CD4-positive, alpha-beta T cell treated with Interleukin-6 at 100 ng/mL for 8 hours (primary cell): ENCODE measurements at regions not wholly inside any gene's neighbourhood (a gene's known extent, or its start where the extent isn't known, plus 50 kb on each side); places are given as distances from the start of the nearest gene placed in this dataset.

ENCODE experiments used
- DNase-seq: peaks from one replicate; pipeline ENCODE4 v3.0.0-alpha.2; 2020; ENCODE audit warnings: mixed read lengths, low spot score

DNA sequence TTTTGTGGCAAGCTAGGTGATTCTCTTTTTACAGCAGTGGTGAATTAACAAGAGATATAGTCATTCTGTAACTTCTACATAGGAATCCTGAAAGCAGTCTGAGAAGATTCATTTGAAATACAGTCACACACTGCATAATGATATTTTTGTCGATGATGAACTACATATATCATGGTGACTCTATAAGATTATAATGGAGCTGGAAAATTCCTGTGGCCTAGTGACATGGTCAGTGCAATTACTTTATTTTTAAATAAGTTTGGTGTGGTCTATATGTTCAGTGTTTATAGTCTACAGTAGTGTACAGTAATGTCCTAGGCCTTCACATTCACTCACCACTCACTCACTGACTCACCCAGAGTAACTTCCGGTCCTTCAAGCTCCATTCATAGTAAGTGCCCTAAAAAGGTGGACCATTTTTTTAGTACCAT is 511.4 kb upstream of the MCTP2 start:
- DNase-seq, result no peak

DNA sequence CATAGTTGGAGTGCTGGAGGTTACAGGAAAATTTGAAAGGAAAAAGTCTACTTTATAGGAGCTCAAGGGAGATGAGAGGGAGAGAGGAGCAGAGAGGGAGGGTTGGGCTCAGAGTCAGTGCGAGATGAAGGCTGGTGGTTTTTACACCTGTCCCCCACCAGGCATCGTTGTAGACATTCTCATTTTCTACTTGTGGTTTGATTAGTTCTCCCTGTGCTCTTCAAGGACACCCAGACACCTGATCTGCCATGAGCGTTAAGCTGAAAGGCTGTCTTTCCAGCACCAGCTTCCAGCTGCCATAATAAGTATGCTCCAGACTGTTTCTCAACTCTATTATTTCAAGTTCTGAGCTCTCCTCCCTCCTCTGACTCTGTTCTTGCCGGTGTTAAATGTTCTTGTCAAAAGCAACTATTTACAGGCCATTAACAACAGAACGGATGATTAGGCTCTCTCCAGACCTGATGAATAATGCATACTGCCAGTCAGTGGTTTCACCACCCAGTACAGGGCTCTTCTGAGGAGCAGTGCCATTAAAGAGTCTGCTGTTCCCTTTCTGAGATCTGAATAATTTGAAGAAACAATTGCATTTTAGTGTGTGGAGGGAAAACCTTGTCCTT is 514.6 kb upstream of the MCTP2 start:
- no peak for DNase-seq

- no peak for DNase-seq
These were observed 521.7 kb upstream of the MCTP2 start for GRCh38 chr15:93709708-93710107.

DNA sequence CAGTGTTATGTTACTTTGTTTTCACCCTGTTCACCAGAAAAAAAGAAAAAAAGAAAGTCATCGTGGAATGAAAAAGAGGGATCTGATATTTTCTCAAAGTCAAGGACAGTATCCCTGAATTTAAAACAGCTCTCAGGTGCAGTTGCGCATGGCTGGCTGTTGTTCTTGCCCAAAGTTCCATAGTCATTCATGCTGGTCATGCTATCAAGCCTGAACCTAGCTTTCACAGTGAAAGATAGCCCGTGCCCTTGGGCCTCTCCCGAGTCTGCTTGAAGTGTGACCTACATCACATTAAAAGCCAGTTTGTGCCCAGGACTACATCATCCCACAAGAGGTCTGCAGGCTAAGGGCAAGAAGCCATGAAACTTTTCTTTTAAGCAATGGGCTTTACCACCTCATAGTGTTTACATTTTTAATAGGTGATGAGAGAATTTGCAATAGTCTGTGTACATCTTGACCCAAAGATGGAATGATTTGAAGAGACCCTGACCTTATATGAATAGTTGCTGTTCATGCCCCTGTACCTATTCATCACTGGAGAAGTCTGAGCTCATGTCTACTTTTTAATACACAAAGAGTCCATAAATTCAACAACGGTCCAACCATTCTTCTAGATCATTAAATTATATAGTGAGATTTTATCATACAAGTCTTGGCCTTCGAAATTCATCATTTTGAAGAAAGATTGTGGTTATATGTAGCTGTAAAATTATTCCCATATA is 522.5 kb upstream of the MCTP2 start:
- no peak for DNase-seq

- no peak for DNase-seq
These were observed 523.6 kb upstream of the MCTP2 start for GRCh38 chr15:93707751-93708150.

- no peak for DNase-seq
These were observed 524.7 kb upstream of the MCTP2 start for GRCh38 chr15:93706495-93707292.

- no peak for DNase-seq
These were observed 525.5 kb upstream of the MCTP2 start for GRCh38 chr15:93705753-93706455.

GRCh38 chr15:93703092-93703739 is 528.1 kb upstream of the MCTP2 start:
- no peak for DNase-seq

- no peak for DNase-seq
These were observed 531.3 kb upstream of the MCTP2 start for GRCh38 chr15:93700051-93700450.

DNA sequence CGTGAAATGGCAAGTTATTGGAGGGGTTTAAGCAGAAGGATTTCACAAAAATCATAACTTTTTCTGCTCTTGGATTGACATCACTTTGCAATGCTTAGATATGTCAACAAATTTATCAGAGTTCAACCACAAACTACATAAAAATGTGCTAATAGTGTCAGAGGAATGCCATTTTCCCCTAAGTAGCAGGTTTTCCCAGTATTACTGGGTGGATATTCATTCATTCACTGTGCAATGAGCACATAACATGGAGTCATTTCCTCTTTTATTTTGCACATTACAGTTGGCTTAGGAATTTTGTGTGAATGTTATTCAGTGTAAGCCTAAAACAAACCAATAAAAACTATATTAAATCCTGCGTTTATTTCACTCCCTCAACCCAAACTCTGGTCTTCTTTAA is 537.3 kb upstream of the MCTP2 start:
- no peak for DNase-seq

DNA sequence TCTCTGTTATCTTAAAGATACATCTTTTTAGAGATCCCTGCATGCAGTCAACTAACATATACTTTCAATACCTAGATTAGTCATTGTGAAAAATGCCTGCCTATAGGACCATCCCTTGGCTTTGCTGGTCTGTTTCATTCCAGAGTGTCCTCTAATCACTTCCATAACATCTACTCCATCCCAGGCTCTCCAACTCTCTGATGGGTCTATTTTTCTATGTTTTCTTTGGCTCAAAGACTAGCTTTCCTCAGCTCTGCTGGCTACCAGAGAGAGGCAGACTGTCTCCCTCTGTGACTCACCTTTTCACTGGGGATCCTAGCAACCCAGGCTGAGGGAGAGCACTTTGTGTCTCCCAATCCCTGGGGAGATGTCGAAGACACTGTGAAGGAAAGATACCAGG is 547.7 kb upstream of the MCTP2 start:
- no peak for DNase-seq

- no peak for DNase-seq
These were observed 559.9 kb upstream of the MCTP2 start for GRCh38 chr15:93671387-93671943.

- DNase-seq, result no peak
These were observed 560.4 kb upstream of the MCTP2 start for GRCh38 chr15:93670931-93671330.

DNA sequence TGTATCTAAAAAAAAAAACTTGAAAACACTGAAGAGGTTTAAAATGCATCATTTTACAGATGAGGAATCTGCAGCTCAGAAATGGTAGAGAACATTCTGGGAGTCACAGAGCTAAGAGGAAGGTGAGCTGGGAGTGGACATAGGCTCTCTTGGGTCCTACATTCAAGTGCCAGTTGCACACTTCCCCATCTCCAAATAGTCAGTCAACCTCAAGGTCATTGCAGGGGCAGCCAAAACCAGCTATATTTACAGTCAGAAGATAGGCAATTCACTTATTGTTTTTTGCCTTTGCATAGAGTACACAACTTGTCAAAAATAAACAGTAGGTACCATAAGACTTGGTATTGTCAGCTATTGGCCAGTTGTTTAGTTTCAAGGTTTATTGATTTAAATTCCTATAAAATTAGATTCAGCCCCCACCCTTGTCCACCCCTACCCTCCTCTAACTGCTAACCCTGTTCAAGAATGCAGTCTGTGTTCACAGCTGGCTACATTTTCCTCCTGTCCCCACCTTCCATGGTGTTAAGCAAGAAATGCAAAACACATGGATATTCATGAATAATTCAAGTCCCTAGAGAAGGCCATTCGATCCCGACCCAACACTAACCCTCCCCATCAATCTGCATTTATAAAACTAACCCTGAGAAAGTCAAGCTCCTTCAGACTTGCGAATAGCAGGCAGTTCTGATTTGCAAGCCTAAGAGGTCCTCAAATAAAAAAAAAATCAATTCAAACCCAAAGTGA is 567.0 kb upstream of the MCTP2 start:
- DNase-seq, result no peak

- no peak for DNase-seq
These were observed 569.0 kb upstream of the MCTP2 start for GRCh38 chr15:93662162-93662885.

DNA sequence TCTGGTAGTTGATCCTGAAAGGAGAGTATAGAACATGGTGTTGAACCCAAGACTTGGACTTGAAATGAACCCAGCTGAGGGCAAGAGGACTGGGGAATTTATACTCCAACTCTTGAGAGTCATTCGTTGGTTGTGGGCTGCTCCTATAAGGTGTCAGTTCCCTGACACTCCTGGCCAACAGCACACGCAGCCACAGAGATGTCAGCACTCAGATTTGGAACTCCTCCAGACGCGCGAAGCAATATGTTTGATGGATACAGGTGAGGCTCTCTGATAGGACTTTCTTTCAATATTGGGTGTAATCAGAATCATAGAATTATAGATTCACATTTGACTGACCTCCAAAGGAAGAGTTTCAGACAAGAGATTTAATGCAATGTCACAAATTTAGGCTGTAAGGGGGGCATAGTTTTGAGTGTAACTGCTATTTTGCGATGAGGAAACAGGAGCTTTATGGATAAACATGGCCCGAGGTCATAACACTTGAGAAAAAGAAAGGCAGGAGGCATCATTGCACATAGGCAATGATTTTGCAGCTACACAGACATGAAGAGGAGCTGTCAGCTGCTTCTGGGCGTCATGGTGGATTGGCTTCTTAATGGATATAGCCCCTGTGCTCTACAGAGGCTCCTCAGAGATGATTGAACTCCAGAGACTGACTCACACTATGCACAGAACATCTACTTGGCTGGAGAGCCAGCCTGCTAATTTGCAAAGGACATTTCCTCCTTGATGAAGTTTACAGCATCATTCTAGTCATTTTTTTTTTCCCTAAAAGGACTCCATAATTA is 569.2 kb upstream of the RGMA start:
- DNase-seq, result no peak

- no peak for DNase-seq
These were observed 567.0 kb upstream of the RGMA start for GRCh38 chr15:93656041-93656440.

GRCh38 chr15:93649691-93650235 is 560.8 kb upstream of the RGMA start:
- no peak for DNase-seq

DNA sequence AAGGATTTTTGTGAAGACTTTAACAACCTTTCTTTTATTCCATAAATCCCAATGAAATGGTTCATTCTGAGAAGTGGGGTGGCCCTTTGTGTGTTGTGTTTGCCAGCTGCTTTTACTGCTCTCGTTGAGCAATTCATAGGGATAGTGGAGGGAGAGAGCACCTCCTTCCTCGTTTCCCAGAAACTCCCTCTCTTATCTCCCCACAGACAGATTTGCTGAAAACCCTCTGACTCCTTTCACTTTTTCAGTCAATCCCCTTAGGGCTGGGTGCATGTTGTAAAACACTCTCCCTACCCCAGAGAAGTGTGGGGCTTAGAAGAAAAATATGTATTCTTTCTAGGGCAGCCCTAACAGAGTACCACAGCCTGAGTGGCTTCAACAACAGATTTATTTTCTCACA is 557.2 kb upstream of the RGMA start:
- DNase-seq, result no peak
